ENCODE measurements at regions not wholly inside any gene's neighbourhood (a gene's known extent, or its start where the extent isn't known, plus 50 kb on each side); places are given as distances from the start of the nearest gene placed in this dataset.

DNA sequence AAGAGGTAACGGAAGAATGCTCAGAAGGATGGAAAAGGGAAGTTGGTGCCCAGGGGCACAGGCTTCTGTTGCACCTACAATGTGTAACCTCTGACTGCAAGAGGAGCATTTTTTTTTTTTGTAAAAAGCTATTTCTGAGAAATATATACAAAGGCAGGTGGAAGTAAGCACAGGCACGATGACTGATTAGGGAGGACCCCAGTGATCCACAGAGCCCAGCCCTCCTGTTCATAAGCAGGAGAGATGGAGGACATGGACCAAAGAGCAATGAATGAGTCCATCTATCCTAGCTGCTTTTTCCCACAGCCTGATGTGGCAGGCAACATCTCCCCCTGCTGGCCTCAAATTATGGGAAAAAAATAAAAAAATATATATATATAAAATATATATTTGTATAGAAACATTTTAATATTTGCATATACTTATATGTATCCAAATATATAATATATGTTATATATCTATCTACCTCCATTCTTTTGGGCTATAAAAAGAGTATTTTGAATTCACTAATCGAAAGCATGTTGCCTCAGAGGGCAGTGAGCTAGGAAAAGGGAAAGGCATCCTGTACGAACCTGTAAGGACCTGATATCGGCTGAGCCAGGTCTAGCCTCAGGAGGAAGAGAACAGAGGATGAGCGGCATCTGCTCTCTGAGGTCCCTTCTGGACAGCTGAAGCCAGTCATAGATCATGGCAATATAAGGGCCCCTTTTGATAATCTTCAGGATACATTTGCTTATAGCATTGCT is 166.0 kb upstream of the STK17B start:
- H3K4me3 ChIP-seq (ENCODE audit: low read depth, low read length), result no peak overlapping the region
- DNase-seq (ENCODE audit: low read depth), result no peak
- TF ChIP-seq CTCF (conservative IDR thresholded peaks at IDR 0.05; ENCODE audit: low read depth, low read length), result peak; percentile 60

- TF ChIP-seq CTCF (conservative IDR thresholded peaks at IDR 0.05; ENCODE audit: low read depth, low read length), result no peak
- H3K4me3 ChIP-seq (ENCODE audit: low read depth, low read length), result no peak overlapping the region
- DNase-seq (ENCODE audit: low read depth), result no peak
Measured at GRCh38 chr2:196338440-196338839, 167.1 kb upstream of the STK17B start.

- no peak for TF ChIP-seq CTCF (conservative IDR thresholded peaks at IDR 0.05; ENCODE audit: low read depth, low read length)
- DNase-seq (ENCODE audit: low read depth), result no peak
- no peak overlapping the region for H3K4me3 ChIP-seq (ENCODE audit: low read depth, low read length)
Measured at GRCh38 chr2:196341277-196341841, 170.0 kb upstream of the STK17B start.

- no peak for DNase-seq (ENCODE audit: low read depth)
- TF ChIP-seq CTCF (conservative IDR thresholded peaks at IDR 0.05; ENCODE audit: low read depth, low read length), result no peak
- H3K4me3 ChIP-seq (ENCODE audit: low read depth, low read length), result no peak overlapping the region
Measured at GRCh38 chr2:196344397-196344796, 173.0 kb upstream of the STK17B start.

GRCh38 chr2:196353717-196354116 is 182.3 kb upstream of the STK17B start:
- H3K4me3 ChIP-seq (ENCODE audit: low read depth, low read length), result no peak overlapping the region
- DNase-seq (ENCODE audit: low read depth), result no peak
- TF ChIP-seq CTCF (conservative IDR thresholded peaks at IDR 0.05; ENCODE audit: low read depth, low read length), result no peak

- no peak overlapping the region for H3K4me3 ChIP-seq (ENCODE audit: low read depth, low read length)
- TF ChIP-seq CTCF (conservative IDR thresholded peaks at IDR 0.05; ENCODE audit: low read depth, low read length), result no peak
- no peak for DNase-seq (ENCODE audit: low read depth)
Measured at GRCh38 chr2:196354186-196354585, 182.8 kb upstream of the STK17B start.

DNA sequence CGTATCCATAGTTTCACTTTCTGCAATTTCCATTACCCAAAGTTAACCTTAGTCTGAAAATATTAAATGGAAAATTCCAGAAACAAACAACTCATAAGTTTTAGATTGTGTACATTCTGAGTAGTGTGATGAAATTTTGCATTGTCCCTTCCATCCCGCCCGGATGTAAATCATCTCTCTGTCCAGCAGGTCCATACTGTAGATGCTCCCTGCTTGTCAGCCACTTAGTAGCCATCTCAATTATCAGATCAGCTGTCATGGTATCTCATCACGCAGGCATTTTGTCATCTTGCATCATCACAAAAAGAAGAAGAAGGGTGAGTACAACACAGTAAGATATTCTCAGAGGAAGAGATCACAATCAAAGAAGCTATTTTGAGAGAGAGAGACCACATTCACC is 185.0 kb upstream of the STK17B start:
- H3K4me3 ChIP-seq (ENCODE audit: low read depth, low read length), result no peak overlapping the region
- DNase-seq (ENCODE audit: low read depth), result no peak
- no peak for TF ChIP-seq CTCF (conservative IDR thresholded peaks at IDR 0.05; ENCODE audit: low read depth, low read length)

Data from epithelial cell of proximal tubule (primary cell).